Hepatocyte (in vitro differentiated cells): ENCODE measurements at regions not wholly inside any gene's neighbourhood (a gene's known extent, or its start where the extent isn't known, plus 50 kb on each side); places are given as distances from the start of the nearest gene placed in this dataset.

ENCODE experiments used
- EZH2 ChIP-seq: fragments of 200-600 bp; sonication (generic); IDR thresholded peaks from 2 replicates; pipeline ENCODE4 v1.6.1; 2016; ENCODE audit warnings: antibody characterized with exemption, mild to moderate bottlenecking, borderline replicate concordance
- EZH2phosphoT487 ChIP-seq: fragments of 200-600 bp; sonication (generic); IDR thresholded peaks from one replicate; pipeline ENCODE4 v1.6.1; 2018; ENCODE audit warnings: antibody characterized with exemption, mild to moderate bottlenecking, low read depth, moderate library complexity; ENCODE audit not compliant: unreplicated experiment, severe bottlenecking
- TF ChIP-seq, protein P1 (sequence below): fragments of 200-600 bp; sonication (generic); IDR thresholded peaks from 2 replicates; pipeline ENCODE4 v1.5.1; 2016; ENCODE audit warnings: antibody characterized with exemption, mild to moderate bottlenecking; ENCODE audit not compliant: poor library complexity

- TF ChIP-seq, protein P1, sequence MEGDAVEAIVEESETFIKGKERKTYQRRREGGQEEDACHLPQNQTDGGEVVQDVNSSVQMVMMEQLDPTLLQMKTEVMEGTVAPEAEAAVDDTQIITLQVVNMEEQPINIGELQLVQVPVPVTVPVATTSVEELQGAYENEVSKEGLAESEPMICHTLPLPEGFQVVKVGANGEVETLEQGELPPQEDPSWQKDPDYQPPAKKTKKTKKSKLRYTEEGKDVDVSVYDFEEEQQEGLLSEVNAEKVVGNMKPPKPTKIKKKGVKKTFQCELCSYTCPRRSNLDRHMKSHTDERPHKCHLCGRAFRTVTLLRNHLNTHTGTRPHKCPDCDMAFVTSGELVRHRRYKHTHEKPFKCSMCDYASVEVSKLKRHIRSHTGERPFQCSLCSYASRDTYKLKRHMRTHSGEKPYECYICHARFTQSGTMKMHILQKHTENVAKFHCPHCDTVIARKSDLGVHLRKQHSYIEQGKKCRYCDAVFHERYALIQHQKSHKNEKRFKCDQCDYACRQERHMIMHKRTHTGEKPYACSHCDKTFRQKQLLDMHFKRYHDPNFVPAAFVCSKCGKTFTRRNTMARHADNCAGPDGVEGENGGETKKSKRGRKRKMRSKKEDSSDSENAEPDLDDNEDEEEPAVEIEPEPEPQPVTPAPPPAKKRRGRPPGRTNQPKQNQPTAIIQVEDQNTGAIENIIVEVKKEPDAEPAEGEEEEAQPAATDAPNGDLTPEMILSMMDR, result no peak
- TF ChIP-seq EZH2 (no peak), EZH2phosphoT487 (no peak)
These were observed 421.1 kb downstream of the CD109 start for GRCh38 chr6:74117113-74117512.
